H9 (cell line): ENCODE measurements at regions not wholly inside any gene's neighbourhood (a gene's known extent, or its start where the extent isn't known, plus 50 kb on each side); places are given as distances from the start of the nearest gene placed in this dataset.
"Not testable (repeated sequence)": the region's sequence is repeated elsewhere in the genome, so short reads cannot be mapped to it uniquely, and the experiment has no call there.

ENCODE experiments used
- DNase-seq: peaks from one replicate; pipeline ENCODE4 v3.0.0-alpha.2; 2017
- H2AFZ ChIP-seq: one replicate; pipeline ENCODE4 v1.6.1; 2013; ENCODE audit warnings: mild to moderate bottlenecking, low read length, control low read depth, moderate library complexity
- H2AK5ac ChIP-seq: 2 replicates; pipeline ENCODE4 v1.6.1; 2013; ENCODE audit warnings: low read length, control low read depth, mixed read lengths; ENCODE audit not compliant: insufficient read length
- H2BK120ac ChIP-seq: one replicate; pipeline ENCODE4 v1.6.1; 2013; ENCODE audit warnings: low read depth, mild to moderate bottlenecking, low read length, control low read depth, inconsistent platforms; ENCODE audit not compliant: poor library complexity, severe bottlenecking
- H2BK12ac ChIP-seq: 2 replicates; pipeline ENCODE4 v1.6.1; 2013; ENCODE audit warnings: low read length, control low read depth, mixed read lengths, low read depth; ENCODE audit not compliant: insufficient read length
- H2BK15ac ChIP-seq: 2 replicates; pipeline ENCODE4 v1.6.1; 2013; ENCODE audit warnings: low read depth, low read length, control low read depth
- H2BK20ac ChIP-seq: one replicate; pipeline ENCODE4 v1.6.1; 2013; ENCODE audit warnings: low read depth, mild to moderate bottlenecking, low read length, control low read depth, inconsistent platforms; ENCODE audit not compliant: poor library complexity, severe bottlenecking
- H2BK5ac ChIP-seq: 2 replicates; pipeline ENCODE4 v1.6.1; 2013; ENCODE audit warnings: low read length, control low read depth, mixed read lengths; ENCODE audit not compliant: insufficient read length
- H3K14ac ChIP-seq: 2 replicates; pipeline ENCODE4 v1.6.1; 2013; ENCODE audit warnings: low read length, control low read depth; ENCODE audit not compliant: insufficient read depth
- H3K18ac ChIP-seq: 2 replicates; pipeline ENCODE4 v1.6.1; 2013; ENCODE audit warnings: low read depth, mild to moderate bottlenecking, mixed read lengths, low read length, control low read depth; ENCODE audit not compliant: insufficient read length
- H3K23ac ChIP-seq: 2 replicates; pipeline ENCODE4 v1.6.1; 2013; ENCODE audit warnings: low read length, control low read depth, mixed read lengths, low read depth; ENCODE audit not compliant: insufficient read length
- H3K23me2 ChIP-seq: 2 replicates; pipeline ENCODE4 v1.6.1; 2013; ENCODE audit warnings: low read depth, mild to moderate bottlenecking, mixed read lengths, low read length, control low read depth; ENCODE audit not compliant: insufficient read length, poor library complexity, severe bottlenecking
- H3K27ac ChIP-seq: 2 replicates; pipeline ENCODE4 v1.5.1; 2013; ENCODE audit warnings: low read length, control low read depth, mixed read lengths, low read depth; ENCODE audit not compliant: insufficient read length
- H3K27me3 ChIP-seq: 2 replicates; pipeline ENCODE4 v1.6.1; 2013; ENCODE audit warnings: low read length, control low read depth, inconsistent platforms; ENCODE audit not compliant: insufficient read depth
- H3K4ac ChIP-seq: 2 replicates; pipeline ENCODE4 v1.6.1; 2013; ENCODE audit warnings: low read depth, mild to moderate bottlenecking, control low read depth, inconsistent platforms, low read length, moderate library complexity
- H3K4me1 ChIP-seq: 2 replicates; pipeline ENCODE4 v1.6.1; 2013; ENCODE audit warnings: low read length, control low read depth, inconsistent platforms; ENCODE audit not compliant: insufficient read depth
- H3K4me2 ChIP-seq: 2 replicates; pipeline ENCODE4 v1.6.1; 2013; ENCODE audit warnings: low read length, control low read depth, mixed read lengths; ENCODE audit not compliant: insufficient read length, insufficient read depth
- H3K56ac ChIP-seq: 2 replicates; pipeline ENCODE4 v1.6.1; 2013; ENCODE audit warnings: low read depth, mild to moderate bottlenecking, mixed read lengths, low read length, control low read depth; ENCODE audit not compliant: insufficient read length
- H3K79me1 ChIP-seq: 2 replicates; pipeline ENCODE4 v1.6.1; 2013; ENCODE audit warnings: low read depth, mild to moderate bottlenecking, moderate library complexity, low read length, control low read depth, inconsistent platforms; ENCODE audit not compliant: insufficient read depth, poor library complexity, severe bottlenecking
- H3K79me2 ChIP-seq: 2 replicates; pipeline ENCODE4 v1.6.1; 2013; ENCODE audit warnings: low read length, control low read depth, inconsistent platforms; ENCODE audit not compliant: insufficient read depth
- H3K9ac ChIP-seq: 2 replicates; pipeline ENCODE4 v1.6.1; 2013; ENCODE audit warnings: low read length, control low read depth, mixed read lengths; ENCODE audit not compliant: insufficient read length; ENCODE audit errors: extremely low read depth
- H3K9me3 ChIP-seq: one replicate; pipeline ENCODE4 v1.6.1; 2013; ENCODE audit warnings: low read depth, low read length, inconsistent platforms; ENCODE audit not compliant: control insufficient read depth
- H3T11ph ChIP-seq: one replicate; pipeline ENCODE4 v1.6.1; 2013; ENCODE audit warnings: mild to moderate bottlenecking, low read length, control low read depth, inconsistent platforms
- H4K20me1 ChIP-seq: one replicate; pipeline ENCODE4 v1.6.1; 2013; ENCODE audit not compliant: control insufficient read depth, insufficient read length, insufficient read depth
- H4K5ac ChIP-seq: 2 replicates; pipeline ENCODE4 v1.6.1; 2013; ENCODE audit warnings: low read depth, mild to moderate bottlenecking, mixed read lengths, low read length, control low read depth; ENCODE audit not compliant: insufficient read length
- H4K8ac ChIP-seq: replicated peaks from 2 replicates; pipeline ENCODE4 v1.6.1; 2013; ENCODE audit warnings: low read length, control low read depth, mixed read lengths, low read depth; ENCODE audit not compliant: insufficient read length
- H4K91ac ChIP-seq: 2 replicates; pipeline ENCODE4 v1.6.1; 2013; ENCODE audit warnings: low read depth, mild to moderate bottlenecking, moderate library complexity, mixed read lengths, low read length, control low read depth; ENCODE audit not compliant: insufficient read length
- H3K27ac Mint-ChIP-seq, 3 experiments: 2 replicates in 2 of 3; 3 replicates in 1 of 3; pipeline ENCODE4 v1.8.0; 2020 to 2021; ENCODE audit warnings: mixed read lengths in 3 of 3, mild to moderate bottlenecking in 1 of 3, moderate library complexity in 1 of 3
- H3K27me3 Mint-ChIP-seq: 2 replicates; pipeline ENCODE4 v1.8.0; 2021; ENCODE audit warnings: low read depth, mild to moderate bottlenecking, moderate library complexity, mixed read lengths
- H3K36me3 Mint-ChIP-seq, 3 experiments: 2 replicates in 2 of 3; 3 replicates in 1 of 3; pipeline ENCODE4 v1.8.0; 2020 to 2021; ENCODE audit warnings: low read depth in 3 of 3, mixed read lengths in 3 of 3; ENCODE audit not compliant: insufficient read depth in 1 of 3
- H3K4me1 Mint-ChIP-seq, 2 experiments: 2 replicates each; pipeline ENCODE4 v1.8.0; 2020; ENCODE audit warnings: mixed read lengths in 2 of 2
- H3K4me3 Mint-ChIP-seq, 2 experiments: 2 replicates in 1 of 2; 3 replicates in 1 of 2; pipeline ENCODE4 v1.8.0; 2020 to 2021; ENCODE audit warnings: mild to moderate bottlenecking in 2 of 2, mixed read lengths in 2 of 2, moderate library complexity in 1 of 2
- H3K9me3 Mint-ChIP-seq, 2 experiments: 2 replicates in 1 of 2; 3 replicates in 1 of 2; pipeline ENCODE4 v1.8.0; 2020; ENCODE audit warnings: mild to moderate bottlenecking in 2 of 2, mixed read lengths in 2 of 2, moderate library complexity in 1 of 2
- WGBS: extraction: QIAGEN DNeasy Blood & Tissue Kit; methylation state at CpG from one replicate; pipeline ENCODE4 v1.1.7; 2013; ENCODE audit warnings: missing lambda C conversion rate, low lambda C conversion rate, mixed read lengths; ENCODE audit not compliant: insufficient read length; ENCODE audit errors: extremely low coverage; 5-methylcytosine and 5-hydroxymethylcytosine counted together
- TF ChIP-seq, protein P1 (sequence below): fragments of 200-600 bp; sonication (generic); conservative IDR thresholded peaks from 3 replicates; pipeline ENCODE4 v1.8.0; 2021; ENCODE audit warnings: antibody characterized with exemption, mild to moderate bottlenecking

DNA sequence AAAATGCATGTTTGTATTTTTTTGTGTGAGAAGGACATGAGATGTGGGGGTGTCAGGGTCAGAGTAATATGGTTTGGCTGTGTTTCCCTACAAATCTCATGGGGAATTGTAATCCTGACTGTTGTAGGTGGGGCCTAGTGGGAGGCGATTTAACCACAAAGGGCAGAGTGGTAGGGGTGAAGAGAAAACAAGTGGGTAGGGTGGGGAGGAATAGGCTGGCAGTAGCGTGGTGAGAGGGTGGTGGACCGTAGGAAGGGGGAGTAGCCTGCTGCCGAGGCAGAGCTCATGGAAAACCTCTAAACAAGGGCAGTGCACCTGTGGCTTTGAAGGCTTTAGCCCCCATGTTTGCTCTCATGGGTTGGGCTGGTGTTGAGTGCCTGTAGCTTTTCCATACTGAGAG, 152.8 kb upstream of the ZNF519 start:
- no CpG with 5 or more reads among the region's 4 CpGs for WGBS
- Histone ChIP-seq H3K79me1 (no peaks in the 10 kb centered on the region), H4K91ac (no peak overlapping the region), H3K56ac (no peak overlapping the region), H4K8ac (no peak overlapping the region), H3K18ac (no peak overlapping the region), H3K23ac (no peak overlapping the region), H3K27me3 (no peaks in the 10 kb centered on the region), H3K27ac (no peak overlapping the region), H3K9me3 (peaks cover 11% of the 10 kb centered on the region), H3K4me1 (no peaks in the 10 kb centered on the region), H4K20me1 (no peaks in the 10 kb centered on the region), H3K4me2 (no peak overlapping the region), H2BK20ac (no peak overlapping the region), H2BK120ac (no peak overlapping the region), H2BK15ac (no peak overlapping the region), H2BK5ac (no peak overlapping the region), H3K79me2 (no peaks in the 10 kb centered on the region), H3K4ac (no peak overlapping the region), H2BK12ac (no peak overlapping the region), H3T11ph (no peak overlapping the region), H2AFZ (no peak overlapping the region), H3K14ac (no peak overlapping the region), H3K9ac (no peak overlapping the region), H4K5ac (no peak overlapping the region), H2AK5ac (no peak overlapping the region), H3K23me2 (no peaks in the 10 kb centered on the region)
- DNase-seq, result no peak
- Mint-ChIP-seq H3K4me3 (no peak overlapping the region), H3K9me3 (peaks cover 67 to 77% of the 10 kb centered on the region in 2 experiments), H3K27me3 (no peaks in the 10 kb centered on the region; the same call in 1 of the 2 replicates), H3K4me1 (no peaks in the 10 kb centered on the region), H3K36me3 (peaks cover 0 to 2% (median 2%) of the 10 kb centered on the region in 3 experiments; a peak in 4 of 7 replicates), H3K27ac (no peak overlapping the region)
- TF ChIP-seq, protein P1, sequence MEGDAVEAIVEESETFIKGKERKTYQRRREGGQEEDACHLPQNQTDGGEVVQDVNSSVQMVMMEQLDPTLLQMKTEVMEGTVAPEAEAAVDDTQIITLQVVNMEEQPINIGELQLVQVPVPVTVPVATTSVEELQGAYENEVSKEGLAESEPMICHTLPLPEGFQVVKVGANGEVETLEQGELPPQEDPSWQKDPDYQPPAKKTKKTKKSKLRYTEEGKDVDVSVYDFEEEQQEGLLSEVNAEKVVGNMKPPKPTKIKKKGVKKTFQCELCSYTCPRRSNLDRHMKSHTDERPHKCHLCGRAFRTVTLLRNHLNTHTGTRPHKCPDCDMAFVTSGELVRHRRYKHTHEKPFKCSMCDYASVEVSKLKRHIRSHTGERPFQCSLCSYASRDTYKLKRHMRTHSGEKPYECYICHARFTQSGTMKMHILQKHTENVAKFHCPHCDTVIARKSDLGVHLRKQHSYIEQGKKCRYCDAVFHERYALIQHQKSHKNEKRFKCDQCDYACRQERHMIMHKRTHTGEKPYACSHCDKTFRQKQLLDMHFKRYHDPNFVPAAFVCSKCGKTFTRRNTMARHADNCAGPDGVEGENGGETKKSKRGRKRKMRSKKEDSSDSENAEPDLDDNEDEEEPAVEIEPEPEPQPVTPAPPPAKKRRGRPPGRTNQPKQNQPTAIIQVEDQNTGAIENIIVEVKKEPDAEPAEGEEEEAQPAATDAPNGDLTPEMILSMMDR, result no peak

DNA sequence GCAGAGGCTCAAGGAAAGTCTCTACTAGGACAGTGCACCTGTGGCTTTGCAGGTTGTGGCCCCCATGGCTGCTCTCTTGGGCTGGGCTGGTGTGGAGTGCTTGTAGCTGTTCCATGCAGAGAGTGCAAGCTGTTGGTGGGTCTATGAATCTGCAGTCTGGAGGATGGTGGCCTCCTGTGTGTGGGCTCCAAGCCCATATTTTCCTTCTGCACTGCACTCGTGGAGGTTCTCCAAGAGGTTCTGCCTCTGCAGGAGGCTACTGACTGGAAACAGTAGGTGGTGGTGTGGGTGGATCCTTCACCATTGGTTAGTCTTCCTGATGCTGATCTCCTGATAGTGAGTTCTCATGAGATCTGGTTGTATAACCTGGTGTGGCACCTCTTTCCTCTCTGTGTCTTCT, 143.2 kb upstream of the ZNF519 start:
- Mint-ChIP-seq H3K9me3 (peaks cover 86 to 89% of the 10 kb centered on the region in 2 experiments), H3K36me3 (peaks cover 13 to 31% (median 30%) of the 10 kb centered on the region in 3 experiments; a peak in 6 of 7 replicates)
- not testable (repeated sequence) for H2BK20ac ChIP-seq, H3K56ac ChIP-seq, H3K79me1 ChIP-seq, H4K5ac ChIP-seq, H3K27me3 ChIP-seq, H3K18ac ChIP-seq, H3K79me2 ChIP-seq, H3K27ac ChIP-seq, H3K23me2 ChIP-seq, H3K14ac ChIP-seq, H4K91ac ChIP-seq, H3K9ac ChIP-seq, H2BK12ac ChIP-seq, H3T11ph ChIP-seq, H3K4me1 ChIP-seq, H2AFZ ChIP-seq, H3K4me1 Mint-ChIP-seq, H2BK15ac ChIP-seq, H3K27ac Mint-ChIP-seq, H3K4me2 ChIP-seq, H4K8ac ChIP-seq, H4K20me1 ChIP-seq, H3K23ac ChIP-seq, H2BK120ac ChIP-seq, DNase-seq, H3K27me3 Mint-ChIP-seq, H3K4ac ChIP-seq, H2AK5ac ChIP-seq, H2BK5ac ChIP-seq, H3K4me3 Mint-ChIP-seq
- H3K9me3 ChIP-seq, result peaks cover 31% of the 10 kb centered on the region
- no CpG with 5 or more reads among the region's 1 CpG for WGBS
